GM21528 (cell line): ENCODE measurements at regions not wholly inside any gene's neighbourhood (a gene's known extent, or its start where the extent isn't known, plus 50 kb on each side); places are given as distances from the start of the nearest gene placed in this dataset.
"Not testable (repeated sequence)": the region's sequence is repeated elsewhere in the genome, so short reads cannot be mapped to it uniquely, and the experiment has no call there.

ENCODE experiments used
- ATAC-seq: cut with Tn5 transposase; IDR thresholded peaks from one replicate; pipeline ENCODE4 v1.9.1; 2021; ENCODE audit warnings: mild to moderate bottlenecking, moderate library complexity; ENCODE audit not compliant: unreplicated experiment, low FRiP score

- no peak for ATAC-seq
These were observed 1534.7 kb downstream of the OLFM4 start for GRCh38 chr13:54563286-54563685.

- not testable (repeated sequence) for ATAC-seq
These were observed 1543.4 kb downstream of the OLFM4 start for GRCh38 chr13:54572037-54572436.

DNA sequence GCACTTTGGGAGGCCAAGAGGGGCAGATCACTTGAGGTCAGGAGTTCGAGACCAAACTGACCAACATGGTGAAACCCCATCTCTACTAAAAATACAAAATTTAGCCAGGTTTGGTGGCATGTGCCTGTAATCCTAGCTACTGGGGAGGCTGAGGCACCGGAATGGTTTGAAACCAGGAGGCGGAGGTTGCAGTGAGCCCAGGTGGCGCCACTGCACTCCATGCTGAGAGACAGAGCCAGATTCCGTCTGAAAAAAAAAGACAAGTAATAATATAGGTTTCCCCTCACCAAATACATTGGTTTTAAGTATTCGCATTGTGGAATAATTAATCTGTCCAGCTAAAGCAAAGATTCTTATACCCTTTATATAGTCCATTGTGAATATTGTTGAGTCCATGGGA lies 1544.6 kb downstream of the OLFM4 start:
- no peak for ATAC-seq

DNA sequence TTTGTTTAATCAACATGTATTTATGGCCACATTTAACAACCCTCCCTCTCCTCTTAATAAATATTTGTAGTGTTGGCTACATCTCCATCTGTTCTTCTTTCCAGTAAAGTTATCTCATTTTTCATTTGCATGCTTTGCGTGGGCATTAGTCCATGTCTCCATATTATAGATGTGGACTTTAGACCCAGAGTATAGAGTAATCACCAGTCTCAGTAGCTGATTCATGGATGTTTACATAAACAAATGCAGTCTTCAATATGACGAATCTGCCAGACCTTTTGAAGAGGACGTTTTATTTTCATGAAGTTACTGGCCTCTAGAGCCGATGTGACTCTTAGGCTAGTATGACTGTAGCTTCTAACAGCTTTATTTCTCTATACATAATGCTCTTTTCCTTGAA lies 1546.2 kb downstream of the OLFM4 start:
- ATAC-seq = no peak

DNA sequence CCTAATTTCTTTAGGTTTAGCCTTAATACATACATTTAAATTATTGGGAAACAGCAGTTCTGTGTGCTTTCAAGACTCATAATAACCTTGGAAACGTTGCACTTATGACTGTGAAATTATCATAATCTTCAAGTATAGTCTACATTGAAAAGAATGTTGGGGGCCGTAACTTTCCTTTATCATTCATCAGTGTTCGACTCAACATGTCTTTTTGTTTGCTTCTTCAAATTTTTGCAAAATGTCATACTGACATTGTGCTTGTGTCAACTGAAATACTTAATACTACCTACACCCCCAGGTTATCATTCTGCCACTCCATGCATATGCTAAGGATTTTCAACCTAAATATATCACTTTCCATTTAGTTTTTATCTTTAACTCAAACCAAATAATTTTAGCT lies 1562.9 kb downstream of the OLFM4 start:
- ATAC-seq = no peak

DNA sequence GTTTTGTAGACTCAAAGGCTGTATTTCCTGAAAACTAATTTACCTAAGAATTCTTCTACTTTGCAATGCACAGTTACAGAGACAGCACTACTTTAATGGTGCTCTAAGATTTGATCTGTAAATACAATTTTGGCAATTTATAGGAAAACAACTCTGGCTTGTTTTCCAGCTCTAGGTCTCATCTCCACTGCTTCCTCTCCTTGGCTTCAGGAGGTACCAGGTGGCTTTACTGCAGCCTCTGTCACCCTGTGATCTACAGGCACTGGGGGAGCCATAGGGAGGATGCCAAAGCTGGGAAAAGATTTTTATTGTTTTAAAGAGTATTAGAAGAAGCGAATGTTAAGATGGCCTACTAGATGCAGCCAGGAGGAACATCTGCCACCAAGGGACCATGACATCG lies 1563.6 kb downstream of the OLFM4 start:
- no peak for ATAC-seq

DNA sequence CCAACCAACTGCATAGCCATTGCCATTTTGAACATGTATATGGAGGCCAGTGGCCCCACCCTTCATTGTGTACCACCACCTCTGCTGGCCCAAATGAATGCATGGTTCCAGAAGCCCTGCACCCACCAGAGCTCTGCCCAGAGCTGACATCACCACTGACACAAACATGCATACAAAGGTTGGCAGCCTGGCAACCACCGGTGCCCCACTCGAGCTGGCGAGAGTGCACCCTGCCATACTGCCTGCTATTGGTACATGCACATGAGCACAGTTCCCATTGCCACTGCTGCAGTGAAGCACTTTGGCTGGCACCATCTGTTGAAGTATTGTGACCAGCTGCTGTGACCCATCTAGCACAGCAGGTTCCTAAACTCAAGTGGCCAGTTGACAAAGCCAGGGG lies 1564.9 kb downstream of the OLFM4 start:
- ATAC-seq = no peak

DNA sequence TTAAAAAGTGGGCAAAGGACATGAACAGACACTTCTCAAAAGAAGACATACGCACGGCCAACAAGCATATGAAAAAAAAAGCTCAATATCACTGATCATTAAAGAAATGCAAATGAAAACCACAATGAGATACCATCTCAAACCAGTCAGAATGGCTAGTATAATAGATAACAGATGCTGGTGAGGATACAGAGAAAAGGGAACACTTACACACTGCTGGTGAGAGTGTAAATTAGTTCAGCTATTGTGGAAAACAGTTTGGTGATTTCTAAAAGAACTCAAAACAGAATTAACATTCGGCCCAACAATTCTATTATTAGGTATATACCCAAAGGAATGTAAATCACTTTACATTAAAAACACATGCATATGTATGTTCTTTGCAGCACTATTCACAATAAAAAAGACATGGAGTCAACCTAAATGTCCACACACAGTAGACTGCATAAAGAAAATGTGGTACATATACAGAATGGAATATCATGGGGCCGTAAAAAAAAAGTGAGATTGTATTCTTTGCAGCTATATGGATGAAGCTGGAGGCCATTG lies 1569.0 kb downstream of the OLFM4 start:
- no peak for ATAC-seq

- ATAC-seq = no peak
These were observed 1570.8 kb downstream of the OLFM4 start for GRCh38 chr13:54599413-54599812.

DNA sequence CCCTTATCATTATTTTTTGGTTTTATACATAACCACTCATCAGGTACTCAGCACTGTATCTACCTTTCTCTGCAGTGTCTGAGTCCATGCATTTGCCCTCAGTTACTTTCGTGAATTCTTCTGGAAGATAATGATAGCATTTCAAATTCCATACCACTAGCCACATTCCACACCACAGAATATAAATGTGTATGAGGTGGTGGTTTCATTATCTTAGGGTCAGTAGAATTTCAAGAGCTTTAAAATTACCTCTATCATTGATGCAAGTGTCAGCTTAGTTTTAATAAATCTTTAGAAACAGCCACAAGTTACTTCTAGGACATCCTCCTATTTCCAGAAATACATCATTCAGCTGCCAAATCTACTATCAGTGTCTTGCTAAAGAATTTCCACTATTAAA lies 1578.3 kb downstream of the OLFM4 start:
- ATAC-seq = no peak

DNA sequence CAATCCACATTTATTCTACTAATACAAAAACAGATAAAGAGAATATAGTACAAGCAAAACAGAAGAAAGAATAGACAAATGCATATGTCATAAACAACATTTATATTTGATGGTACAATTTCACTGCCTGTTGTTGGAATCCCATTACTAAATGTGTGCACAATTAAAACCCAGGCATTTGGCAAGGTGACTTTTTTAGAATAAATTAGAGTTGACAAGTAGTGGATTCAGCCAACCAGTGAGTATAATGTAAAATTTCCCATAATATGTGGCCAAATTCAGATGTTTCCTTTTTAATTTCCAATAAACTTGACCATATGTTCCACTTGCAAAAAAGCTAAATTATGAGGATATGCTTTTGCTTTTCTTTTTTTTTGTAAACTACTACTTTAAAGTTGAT lies 1578.8 kb downstream of the OLFM4 start:
- ATAC-seq = no peak

GRCh38 chr13:54611390-54611789 lies 1582.8 kb downstream of the OLFM4 start:
- no peak for ATAC-seq

- no peak for ATAC-seq
These were observed 1586.1 kb downstream of the OLFM4 start for GRCh38 chr13:54614726-54615125.

- ATAC-seq = not testable (repeated sequence)
These were observed 1597.9 kb downstream of the OLFM4 start for GRCh38 chr13:54626504-54626903.

- ATAC-seq = no peak
These were observed 1599.2 kb downstream of the OLFM4 start for GRCh38 chr13:54627646-54628372.

GRCh38 chr13:54628383-54628782 lies 1599.8 kb downstream of the OLFM4 start:
- no peak for ATAC-seq

DNA sequence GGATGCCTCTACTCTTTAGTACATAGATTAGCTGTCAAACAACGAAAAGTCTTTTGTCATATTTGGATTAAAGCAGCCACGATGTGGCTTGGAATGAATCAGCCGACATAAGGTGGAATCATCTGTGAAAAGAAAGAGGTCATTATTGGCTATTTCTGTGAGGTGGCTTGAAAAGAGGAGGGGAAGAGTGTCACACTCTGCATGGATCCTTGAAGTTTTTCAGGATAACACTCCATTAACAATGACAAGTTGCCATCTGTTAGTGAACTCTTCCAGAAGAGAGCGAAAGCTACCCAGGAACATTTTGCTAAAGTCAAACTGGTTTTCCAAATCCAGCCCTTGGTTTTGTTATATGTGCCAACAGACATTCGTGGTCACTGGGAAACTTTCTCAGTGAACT lies 1604.8 kb downstream of the OLFM4 start:
- no peak for ATAC-seq

DNA sequence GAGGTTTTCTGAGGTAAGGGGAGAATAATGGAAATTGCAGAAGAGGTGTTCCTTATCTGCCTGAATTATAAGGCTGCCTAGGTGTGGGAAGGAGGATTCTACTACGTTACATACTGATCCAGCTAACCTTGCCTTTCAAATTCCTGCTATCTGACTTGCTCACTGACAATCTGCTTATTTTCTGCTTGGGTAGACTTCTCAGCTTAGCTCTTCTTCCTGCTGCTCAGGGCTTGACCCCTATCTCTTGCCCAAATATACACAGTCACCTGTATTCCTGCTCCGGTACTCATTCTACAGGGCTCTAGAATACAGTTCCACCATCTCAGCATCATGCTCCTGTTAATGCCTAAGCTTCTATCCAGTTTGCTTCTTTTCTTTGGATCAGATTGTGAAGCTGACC lies 1607.6 kb downstream of the OLFM4 start:
- ATAC-seq = no peak

GRCh38 chr13:54637366-54637765 lies 1608.8 kb downstream of the OLFM4 start:
- ATAC-seq = no peak

DNA sequence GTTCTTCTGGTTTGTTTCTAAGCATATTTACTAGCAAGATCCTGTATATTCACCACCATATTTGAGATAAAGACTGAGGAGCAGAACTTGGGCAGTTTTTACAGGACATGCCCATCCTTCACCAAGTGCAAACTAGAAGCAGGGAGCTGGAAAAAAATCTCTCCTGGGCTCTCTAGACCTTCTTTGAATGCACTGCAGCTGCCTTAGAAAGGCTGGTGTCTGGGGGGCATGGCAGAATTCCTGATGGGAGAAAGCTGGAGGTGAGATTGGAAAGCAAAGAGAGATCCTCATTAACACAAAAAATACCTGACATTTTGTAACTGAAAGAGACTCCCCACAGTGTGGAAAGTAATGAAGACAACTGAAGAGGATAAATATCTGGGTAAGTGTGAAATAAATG lies 1612.1 kb downstream of the OLFM4 start:
- ATAC-seq = no peak

DNA sequence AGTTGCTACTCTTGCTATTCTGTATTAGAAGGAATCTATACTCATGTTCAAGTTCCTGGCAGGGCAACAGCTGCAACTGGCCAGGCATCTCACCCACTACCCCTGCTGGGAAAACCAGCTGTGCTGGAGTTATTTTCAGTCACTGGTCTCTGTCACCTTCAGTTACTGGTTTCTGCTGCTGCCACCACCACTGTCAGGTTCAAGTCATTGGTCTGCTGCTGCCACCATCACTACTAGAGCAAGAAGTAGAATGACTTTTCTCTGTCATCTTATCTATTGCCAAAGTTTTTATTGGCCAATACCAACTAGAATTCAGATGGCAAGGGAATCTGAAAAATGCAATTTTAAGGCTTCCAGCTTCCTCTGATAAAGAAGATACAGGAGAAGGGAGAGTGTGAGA lies 1615.2 kb downstream of the OLFM4 start:
- ATAC-seq = no peak

DNA sequence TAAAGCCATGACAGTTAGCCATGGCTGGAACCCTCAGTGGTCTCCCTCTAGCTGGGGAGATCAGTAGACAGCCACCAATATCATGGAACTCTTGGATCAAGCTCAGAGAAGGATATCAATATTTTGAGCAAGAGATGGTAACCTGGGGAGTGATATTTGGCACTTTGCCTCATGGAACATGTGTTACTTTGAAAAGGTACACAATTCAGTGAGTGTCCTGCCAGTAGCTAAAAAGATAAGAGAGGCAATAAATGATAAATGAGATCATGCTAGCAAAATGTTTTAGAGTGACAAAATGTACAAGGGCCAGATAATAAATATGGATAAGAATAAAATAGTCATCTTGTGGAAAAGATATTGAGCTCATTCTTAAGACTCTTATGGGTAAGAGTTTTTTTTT lies 1618.7 kb downstream of the OLFM4 start:
- ATAC-seq = no peak

GRCh38 chr13:54657588-54657987 lies 1629.0 kb downstream of the OLFM4 start:
- ATAC-seq = no peak
